HUDEP-2 (cell line): ENCODE measurements at regions not wholly inside any gene's neighbourhood (a gene's known extent, or its start where the extent isn't known, plus 50 kb on each side); places are given as distances from the start of the nearest gene placed in this dataset.
"Not testable (repeated sequence)": the region's sequence is repeated elsewhere in the genome, so short reads cannot be mapped to it uniquely, and the experiment has no call there.

Source experiments
- DNase-seq, 76 experiments: peaks; one replicate each; lab custom pipeline; 2025; ENCODE audit not compliant: unreplicated experiment in 76 of 76; lab: John Stamatoyannopoulos, UW

- DNase-seq = no peak
Measured at GRCh38 chr2:85942346-85942957, 53.7 kb upstream of the ST3GAL5 start.

GRCh38 chr2:85941490-85941889 lies 52.7 kb upstream of the ST3GAL5 start:
- DNase-seq = not testable (repeated sequence)

- no peak for DNase-seq
Measured at GRCh38 chr2:85939131-85939530, 50.3 kb upstream of the ST3GAL5 start.
